COR-L47 (cell line): ENCODE measurements at regions not wholly inside any gene's neighbourhood (a gene's known extent, or its start where the extent isn't known, plus 50 kb on each side); places are given as distances from the start of the nearest gene placed in this dataset.
"Not testable (repeated sequence)": the region's sequence is repeated elsewhere in the genome, so short reads cannot be mapped to it uniquely, and the experiment has no call there.

Experiments
- DNase-seq: peaks from one replicate; lab custom pipeline; 2025; lab: John Stamatoyannopoulos, UW

DNA sequence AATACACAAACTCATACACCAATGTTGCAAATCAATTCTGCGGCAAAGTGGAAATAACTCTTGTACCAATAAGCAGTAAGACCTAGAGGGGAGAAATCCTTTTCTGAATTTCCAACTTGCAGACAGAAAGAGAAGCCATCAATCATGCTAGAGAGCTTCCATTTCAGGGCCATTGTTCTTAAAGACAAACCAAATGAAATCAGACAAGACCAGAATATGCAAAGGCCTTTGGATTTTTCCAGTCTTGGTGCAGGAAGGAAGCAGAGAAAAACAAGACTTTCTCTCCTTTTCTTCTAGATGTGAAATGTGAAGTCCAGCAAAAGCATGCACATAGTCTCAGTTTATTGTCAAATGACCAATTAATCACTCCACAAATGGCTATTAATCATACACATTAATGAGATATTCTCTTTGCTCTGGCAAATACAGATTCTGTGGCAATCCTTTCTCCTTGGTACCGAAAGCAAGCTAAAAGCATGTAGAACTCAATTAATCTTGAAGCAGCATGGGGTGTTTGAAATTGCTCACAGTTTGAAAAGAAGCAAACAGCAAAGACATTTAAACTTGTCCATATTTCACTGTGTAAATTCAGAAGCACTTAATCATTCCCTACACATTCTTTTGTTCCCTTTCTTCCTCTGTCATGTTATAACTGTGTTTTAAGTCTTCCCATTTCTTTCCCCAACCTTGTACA lies 466.1 kb downstream of the GPAT3 start:
- DNase-seq = no peak

DNA sequence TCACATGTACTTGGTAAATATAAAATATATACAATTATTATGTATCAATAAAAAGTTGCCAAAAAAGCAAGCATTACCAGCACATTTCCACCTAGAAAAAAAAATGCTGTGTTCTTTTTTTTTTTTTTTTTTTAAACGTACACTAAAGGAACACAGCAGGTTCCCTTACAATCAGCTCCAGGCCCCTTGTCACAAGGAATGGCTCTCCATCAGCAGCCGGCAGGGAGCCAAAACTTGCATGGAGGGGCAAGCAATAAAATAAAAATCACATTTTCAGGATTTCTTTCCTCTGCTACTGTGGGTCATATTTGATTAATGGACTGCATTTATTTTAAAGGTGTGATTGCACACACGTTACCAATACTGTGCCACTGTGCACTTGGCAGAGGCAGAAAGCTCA lies 460.3 kb downstream of the GPAT3 start:
- DNase-seq = no peak

GRCh38 chr4:83993774-83994173 lies 457.9 kb downstream of the GPAT3 start:
- DNase-seq = no peak

DNA sequence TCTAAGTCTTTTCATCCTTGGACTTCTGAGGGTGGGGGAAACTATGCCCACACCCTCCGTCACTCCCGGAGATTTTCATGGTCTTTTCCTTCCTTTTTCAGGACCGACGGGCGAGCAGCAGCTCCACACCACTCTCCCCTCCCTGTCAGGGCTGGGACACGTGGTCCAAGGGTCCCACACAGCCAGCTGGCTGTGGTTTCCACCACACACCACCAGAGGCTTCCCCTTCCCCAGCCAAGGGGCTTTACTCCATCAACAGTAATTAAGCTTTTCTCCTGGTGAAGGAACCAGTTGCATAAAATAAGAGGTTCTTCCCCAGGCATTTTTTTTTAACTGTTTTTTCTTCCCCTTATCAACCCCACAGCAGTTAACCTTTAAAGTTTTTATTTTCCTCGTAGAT lies 453.9 kb downstream of the GPAT3 start:
- no peak for DNase-seq

DNA sequence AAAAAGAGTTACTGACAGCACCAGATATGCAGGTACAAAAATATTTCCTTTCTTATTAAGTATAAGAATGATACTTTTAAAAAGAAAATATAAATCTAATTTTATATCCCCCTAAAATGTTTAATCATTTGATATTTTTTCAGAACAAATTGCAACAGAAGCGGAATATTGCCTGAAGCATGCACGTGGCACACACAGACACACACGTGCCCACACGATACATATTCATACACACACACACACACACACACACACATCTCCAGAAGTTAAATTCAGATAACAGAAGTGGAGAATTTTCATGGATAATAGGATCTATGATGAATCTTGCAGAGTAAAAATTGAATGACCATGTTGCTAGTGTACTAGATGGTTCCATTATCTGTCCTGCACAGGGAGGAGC lies 445.2 kb downstream of the GPAT3 start:
- no peak for DNase-seq

- no peak for DNase-seq
Measured at GRCh38 chr4:83979773-83980172, 443.9 kb downstream of the GPAT3 start.

GRCh38 chr4:83974111-83974780 lies 438.3 kb downstream of the GPAT3 start:
- DNase-seq = no peak

DNA sequence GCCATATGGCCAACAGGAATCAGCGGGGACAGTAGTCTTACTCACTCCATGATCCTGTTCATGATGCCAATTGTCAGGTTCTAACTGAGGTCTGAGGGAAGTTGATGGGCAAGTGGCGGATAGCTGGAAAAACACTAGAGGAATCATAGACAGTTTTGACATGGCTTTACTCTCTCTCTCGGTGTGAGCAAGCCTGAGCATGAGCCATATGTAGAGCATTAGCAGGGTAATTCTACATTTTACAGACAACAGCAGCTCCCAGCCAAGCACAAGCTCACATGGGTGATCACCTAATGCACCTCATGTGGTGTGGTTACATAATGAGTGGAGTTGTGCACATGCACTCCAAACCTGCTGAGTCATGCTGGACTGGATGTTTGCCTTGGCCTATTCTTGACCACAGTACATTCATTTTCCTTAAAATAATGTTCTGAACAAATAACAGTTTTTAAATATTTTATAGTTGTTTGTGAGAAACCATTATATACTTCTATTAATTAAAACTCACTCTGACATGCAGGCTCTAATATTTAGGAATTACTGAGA lies 429.2 kb downstream of the GPAT3 start:
- no peak for DNase-seq

GRCh38 chr4:83962492-83962891 lies 426.6 kb downstream of the GPAT3 start:
- DNase-seq = no peak

GRCh38 chr4:83961575-83961974 lies 425.7 kb downstream of the GPAT3 start:
- DNase-seq = no peak

- DNase-seq = no peak
Measured at GRCh38 chr4:83959160-83959559, 423.3 kb downstream of the GPAT3 start.

- no peak for DNase-seq
Measured at GRCh38 chr4:83947830-83948193, 411.9 kb downstream of the GPAT3 start.

GRCh38 chr4:83947125-83947829 lies 411.4 kb downstream of the GPAT3 start:
- no peak for DNase-seq

GRCh38 chr4:83943691-83944090 lies 407.8 kb downstream of the GPAT3 start:
- not testable (repeated sequence) for DNase-seq

DNA sequence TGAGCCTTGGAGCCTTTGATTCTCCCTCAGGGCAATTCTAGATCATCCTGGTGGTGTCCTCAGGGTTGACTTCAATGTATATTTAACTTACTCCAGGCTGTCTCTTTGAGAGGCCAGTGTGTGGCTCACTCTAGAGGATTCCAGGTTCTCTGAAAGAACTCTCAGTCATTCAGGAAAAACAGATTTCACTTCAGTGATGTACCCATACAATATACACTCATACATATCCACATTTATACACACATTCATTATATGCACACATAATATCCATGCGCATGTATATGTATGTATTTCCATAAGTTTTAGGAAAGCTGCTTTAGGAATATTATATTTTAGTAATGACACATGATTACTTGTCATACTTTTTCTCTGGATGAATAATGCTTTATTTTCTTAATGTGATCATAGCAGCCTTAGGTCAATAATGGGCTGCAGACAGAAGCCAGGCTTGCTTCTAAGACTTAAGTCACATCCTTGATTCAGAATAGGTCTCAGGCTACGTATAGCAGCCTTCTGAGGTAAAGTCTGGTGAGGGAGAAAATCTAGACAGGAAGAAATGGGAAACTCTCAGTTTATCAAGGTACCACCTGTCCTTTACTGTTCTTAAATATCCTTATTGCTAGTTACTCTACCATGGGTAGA lies 397.0 kb downstream of the GPAT3 start:
- DNase-seq = no peak

- no peak for DNase-seq
Measured at GRCh38 chr4:83931659-83932438, 395.9 kb downstream of the GPAT3 start.

DNA sequence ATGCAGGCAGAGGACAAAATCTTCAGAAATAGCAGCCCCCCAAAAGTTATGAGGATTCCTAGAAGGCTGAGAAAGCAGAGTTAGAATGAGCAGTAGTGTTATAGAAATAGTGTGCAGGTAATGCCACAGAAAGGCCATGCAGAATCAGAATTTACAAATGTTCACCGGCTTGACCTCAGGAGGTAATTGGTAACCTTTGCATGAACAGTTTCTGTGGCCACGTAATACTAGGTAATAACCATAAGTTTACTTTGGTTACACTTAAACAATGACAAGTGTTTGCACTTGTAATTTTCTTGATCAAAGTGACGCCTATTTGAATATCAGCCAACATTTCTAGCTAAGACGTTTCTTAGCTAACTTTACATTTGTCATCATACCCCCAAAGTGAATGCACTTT lies 393.6 kb downstream of the GPAT3 start:
- DNase-seq = no peak

GRCh38 chr4:83926950-83927349 lies 391.0 kb downstream of the GPAT3 start:
- no peak for DNase-seq

GRCh38 chr4:83923341-83923740 lies 387.4 kb downstream of the GPAT3 start:
- DNase-seq = no peak

DNA sequence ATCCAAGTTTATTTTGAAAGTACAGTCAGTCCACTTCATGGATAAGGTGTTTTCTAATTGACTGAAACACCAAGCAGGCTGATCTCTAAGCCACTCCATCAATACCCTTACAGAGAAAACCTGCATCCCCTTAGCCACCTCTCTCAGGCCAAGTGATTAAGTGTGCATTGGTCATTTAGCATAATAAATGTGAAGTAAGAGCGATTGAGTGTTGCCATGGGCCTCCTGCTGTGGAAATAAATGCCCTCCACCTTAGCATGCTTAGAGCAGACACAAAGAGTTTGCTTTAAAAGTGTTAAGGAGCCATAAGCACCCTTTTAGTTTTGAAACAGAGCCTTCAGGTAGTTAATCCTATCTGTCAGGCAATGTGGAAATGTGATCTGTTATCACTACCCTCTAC lies 386.5 kb downstream of the GPAT3 start:
- DNase-seq = no peak

- DNase-seq = no peak
Measured at GRCh38 chr4:83921124-83921523, 385.2 kb downstream of the GPAT3 start.

DNA sequence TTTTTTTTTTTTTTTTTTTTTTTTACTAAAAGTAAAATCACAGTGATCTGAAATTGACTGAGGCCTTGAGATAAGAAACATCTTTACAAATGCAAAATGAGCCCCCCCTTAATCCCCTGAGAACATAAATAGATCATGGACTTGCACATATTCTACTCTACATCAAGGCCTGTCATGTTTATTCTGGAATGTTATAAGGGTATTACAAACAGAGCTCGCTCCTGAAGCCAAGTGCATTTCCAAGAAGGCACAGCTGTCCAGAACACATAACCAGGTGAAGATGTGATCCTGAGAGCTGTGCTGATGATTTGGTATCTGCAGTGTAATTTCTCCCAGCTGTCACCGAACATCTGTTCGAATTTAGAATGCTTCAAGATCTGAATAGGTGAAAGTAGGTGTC lies 384.5 kb downstream of the GPAT3 start:
- no peak for DNase-seq
